Stimulated activated CD4-positive, alpha-beta T cell treated with anti-CD3 and anti-CD28 coated beads, Interleukin-1b, Interleukin-23, amount 100 ng/mL, for 1 hour (primary cell): ENCODE measurements at regions not wholly inside any gene's neighbourhood (a gene's known extent, or its start where the extent isn't known, plus 50 kb on each side); places are given as distances from the start of the nearest gene placed in this dataset.
"Not testable (repeated sequence)": the region's sequence is repeated elsewhere in the genome, so short reads cannot be mapped to it uniquely, and the experiment has no call there.

Experiments
- DNase-seq, 2 donors: peaks; one replicate each; pipeline ENCODE4 v3.0.0-alpha.2; 2020; ENCODE audit warnings: low read depth in 2 of 2

DNA sequence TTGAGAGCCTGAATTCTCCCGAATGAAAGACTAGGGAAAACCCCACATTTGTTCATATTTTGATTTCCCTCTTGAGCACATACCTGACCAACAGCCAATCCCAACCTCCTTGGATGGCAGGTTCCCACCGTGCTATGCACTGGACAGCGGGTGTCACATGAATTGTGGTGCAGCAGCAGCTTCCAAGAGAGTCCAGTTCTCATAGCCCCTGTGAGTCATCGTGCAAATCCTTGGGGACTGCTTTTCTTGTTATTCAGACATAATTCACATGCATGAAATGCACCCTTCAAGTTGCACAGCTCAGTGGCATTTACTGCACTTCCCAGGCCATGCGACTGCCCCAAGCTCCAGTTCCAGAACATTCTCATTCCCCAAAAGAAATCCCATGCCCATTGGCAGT lies 67.8 kb upstream of the PPP2R2D start:
- DNase-seq, result no peak

DNA sequence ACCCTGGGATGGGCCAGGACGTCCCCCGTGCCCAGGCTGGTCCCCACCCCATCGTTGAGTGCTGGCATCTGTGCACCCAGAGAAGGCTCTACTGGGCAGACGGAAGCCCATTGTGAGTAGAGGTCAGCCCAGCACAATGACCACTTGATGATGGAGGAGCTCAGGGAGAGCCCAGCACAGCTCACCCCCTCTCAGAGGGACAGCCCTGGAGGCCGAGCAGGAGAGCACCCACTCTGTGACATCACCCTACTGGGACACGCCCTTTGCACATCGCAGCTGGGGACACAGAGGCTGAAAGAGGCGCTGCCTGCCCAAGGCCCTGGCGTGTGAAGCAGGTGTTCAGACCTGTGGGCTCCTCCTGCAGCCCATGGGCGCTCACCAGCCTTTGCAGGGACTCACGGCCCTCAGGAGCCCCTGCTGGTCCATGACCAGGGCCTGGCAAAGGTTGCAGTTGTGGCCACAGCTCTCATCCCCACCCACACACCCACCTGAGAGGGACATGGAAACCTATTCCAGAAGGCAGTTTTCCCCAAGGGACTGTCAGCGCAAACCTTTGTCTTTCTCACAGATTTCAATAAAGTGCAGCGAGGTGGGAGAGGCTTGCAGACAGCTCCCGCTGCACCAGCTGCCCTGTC lies 67.2 kb upstream of the PPP2R2D start:
- DNase-seq, result no peak

DNA sequence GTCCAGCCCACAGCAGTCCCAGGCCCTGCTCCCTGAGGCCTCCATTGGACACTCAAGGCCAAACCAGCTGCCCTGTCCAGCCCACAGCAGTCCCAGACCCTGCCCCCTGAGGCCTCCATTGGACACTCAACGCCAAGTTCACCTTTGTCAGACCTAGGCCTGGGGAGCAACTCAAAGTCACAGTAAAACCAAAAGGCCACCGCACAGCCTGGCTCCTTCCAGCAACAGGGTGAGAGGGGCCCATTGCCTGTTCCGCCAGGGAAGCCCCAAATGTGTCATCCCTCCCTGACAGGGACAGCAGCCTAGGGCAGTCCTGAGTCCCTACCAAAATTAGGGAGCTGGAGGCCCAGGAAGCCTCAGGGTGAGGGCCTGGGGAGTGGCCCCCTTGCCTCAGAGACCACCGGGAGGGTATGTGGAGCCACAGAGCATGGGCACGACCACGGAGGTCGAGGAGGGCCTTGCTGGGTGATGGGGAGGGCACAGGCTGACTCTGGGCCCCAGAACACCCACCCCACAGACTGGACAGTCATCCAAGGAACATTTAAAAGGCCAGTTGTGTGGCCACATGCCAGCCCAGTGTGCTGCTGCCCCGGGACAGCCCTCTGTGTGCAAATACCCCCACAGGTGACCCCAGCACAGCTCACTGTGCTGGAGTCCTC lies 66.5 kb upstream of the PPP2R2D start:
- DNase-seq, result no peak

DNA sequence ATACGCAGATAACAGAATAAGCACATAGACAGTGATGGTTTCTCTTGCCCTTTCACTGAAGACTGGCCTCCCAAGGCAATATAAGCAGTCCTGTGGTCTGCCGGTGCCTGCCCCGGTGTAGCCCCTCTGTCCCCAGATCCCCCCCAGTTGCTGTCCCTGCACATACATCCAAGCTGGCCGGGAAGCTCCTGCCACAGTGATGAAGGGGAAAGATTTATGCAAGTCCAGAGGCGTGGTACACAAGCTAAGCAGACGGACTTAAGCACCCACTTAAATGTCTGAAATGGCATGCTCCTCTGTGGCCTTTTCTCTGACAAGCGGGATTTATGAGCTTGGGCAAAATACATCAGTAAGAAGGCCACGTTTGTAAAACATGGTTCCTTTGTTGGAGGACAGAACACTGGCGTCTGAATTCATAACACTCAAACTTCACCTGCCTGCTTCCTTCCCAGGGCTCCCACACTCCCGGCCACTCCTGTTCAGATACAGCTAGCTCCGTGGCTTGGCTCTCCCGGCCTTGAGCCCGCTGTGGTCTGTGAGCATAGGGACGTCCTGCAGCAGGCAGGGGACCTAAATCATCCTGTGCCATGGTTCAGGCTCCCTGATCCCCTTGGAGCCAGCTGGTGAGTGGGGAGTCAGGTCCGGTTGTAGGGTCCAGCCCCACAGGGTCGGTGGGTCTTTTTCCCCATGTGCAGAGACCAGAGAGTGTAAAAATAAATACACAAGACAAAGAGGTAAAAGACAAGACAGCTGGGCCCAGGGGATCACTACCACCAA lies 61.7 kb upstream of the PPP2R2D start:
- DNase-seq, result no peak

DNA sequence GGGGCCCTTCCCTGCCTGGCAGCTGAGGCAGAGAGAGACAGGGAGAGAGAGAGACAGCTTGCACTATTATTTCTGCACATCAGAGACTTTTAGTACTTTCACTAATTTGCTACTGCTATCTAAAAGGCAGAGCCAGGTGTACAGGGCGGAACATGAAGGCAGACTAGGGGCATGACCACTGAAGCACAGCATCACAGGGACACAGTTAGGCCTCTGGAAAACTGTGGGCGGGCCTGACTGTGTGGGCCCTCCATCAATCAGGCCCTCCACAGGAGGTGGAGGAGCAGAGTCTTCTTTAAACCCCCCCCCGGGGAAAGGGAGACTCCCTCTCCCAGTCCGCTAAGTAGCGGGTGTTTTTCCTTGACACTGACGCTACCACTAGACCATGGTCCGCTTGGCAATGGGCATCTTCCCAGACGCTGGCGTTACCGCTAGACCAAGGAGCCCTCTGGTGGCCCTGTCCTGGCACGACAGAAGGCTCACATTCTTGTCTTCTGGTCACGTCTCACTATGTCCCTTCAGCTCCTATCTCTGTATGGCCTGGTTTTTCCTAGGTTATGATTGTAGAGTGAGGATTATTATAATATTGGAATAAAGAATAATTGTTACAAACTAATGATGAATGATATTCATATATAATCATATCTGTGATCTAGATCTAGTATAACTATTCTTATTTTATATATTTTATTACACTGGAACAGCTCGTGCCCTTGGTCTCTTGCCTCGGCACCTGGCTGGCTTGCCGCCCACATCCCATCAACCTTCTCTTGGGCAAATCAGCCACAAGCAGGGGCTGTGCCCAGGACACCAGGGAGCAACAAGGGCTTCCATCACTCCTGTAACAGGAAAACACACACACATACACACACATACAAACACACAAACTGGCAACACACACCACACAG lies 60.7 kb upstream of the PPP2R2D start:
- DNase-seq, result not testable (repeated sequence)

DNA sequence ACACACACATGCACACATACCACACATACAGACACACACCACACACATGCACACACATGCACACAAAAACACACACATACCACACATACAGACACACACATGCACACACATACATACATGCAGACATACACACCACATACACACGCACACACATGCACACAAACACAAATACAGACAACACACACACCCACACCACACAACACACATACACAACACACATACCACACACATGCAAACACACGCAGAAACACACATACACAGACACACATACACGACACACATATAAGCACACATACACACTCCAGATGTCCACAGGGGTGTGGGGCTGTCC lies 60.1 kb upstream of the PPP2R2D start:
- no peak for DNase-seq

GRCh38 chr10:131841131-131841660 lies 59.6 kb upstream of the PPP2R2D start:
- no peak for DNase-seq

DNA sequence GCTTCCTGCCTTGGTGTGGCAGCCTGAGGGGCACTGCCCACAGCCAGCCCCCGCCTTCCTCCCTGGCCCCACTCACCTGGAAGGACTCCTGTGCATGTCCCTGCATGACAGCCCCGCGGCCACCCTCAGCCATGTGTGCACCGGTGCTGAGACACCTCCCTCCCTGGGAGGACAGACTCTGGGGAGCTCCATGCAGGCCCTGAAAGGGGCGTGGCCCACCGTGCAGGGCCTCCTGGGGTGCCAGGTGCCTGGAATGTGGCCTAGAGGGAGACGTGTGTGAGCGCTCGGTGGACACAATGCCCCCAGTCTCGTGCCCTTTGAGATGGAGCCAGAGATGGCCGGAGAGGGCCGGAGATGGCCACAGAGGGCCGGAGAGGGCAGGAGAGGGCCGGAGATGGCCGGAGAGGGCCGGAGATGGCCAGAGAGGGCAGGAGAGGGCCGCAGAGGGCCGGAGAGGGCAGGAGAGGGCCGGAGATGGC lies 59.1 kb upstream of the PPP2R2D start:
- no peak for DNase-seq

DNA sequence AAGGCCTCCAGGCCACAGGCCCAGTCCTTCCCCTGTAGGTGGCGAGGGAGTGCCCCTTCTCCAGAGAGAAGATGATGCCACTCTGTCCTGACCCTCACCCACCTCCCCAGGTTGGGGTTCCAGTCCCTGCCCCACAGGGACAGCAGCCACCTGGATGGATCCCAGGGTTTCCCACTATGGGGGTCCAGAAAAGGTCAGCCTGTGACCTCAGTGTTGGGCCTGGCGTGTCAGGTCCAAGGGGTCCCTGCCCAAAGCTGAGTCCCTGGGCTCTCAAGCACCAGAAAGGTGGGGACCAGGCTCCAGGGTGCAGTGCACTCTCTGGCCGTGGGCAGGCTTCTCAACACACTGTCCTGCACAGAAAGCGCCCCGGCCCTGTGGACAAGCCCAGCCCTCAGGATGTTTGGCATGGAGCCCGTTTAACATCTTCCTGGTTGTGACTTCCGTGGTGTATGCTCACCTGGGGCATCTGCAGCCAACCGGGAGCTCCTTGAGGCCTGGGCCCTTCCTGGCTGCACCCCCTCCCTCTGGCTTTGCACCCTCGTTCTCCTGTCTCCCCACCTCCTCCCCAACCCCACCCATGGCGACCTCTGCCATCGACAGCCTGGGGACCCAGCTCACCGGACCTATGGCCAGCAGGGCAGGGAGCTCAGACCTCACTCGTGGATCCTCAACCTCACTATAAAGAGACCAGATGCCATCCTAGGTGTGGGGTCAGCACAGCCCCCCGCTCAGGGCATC lies 58.3 kb upstream of the PPP2R2D start:
- DNase-seq, result no peak

GRCh38 chr10:131843089-131843595 lies 57.7 kb upstream of the PPP2R2D start:
- no peak for DNase-seq

DNA sequence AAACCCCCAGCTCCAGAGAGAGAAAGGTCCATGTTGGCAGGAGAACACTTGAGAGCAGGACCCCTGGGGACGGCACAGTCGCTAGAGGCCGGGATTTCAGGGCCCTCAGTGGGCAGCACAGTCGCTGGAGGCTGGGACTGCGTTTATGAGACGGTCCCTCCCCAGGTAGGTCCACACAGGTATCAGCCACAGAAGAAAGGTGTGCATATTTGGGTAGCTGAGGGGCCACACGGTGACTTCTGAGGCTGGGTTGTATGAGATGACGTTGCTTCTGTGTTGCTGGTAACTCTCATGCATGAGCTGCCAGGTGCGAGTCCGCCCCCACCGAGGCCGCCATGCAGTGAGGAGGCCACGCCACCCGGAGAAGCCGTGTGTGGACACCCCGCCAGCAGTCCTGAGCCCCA lies 56.9 kb upstream of the PPP2R2D start:
- no peak for DNase-seq

- DNase-seq, result no peak
These were observed 56.2 kb upstream of the PPP2R2D start for GRCh38 chr10:131844529-131845084.

DNA sequence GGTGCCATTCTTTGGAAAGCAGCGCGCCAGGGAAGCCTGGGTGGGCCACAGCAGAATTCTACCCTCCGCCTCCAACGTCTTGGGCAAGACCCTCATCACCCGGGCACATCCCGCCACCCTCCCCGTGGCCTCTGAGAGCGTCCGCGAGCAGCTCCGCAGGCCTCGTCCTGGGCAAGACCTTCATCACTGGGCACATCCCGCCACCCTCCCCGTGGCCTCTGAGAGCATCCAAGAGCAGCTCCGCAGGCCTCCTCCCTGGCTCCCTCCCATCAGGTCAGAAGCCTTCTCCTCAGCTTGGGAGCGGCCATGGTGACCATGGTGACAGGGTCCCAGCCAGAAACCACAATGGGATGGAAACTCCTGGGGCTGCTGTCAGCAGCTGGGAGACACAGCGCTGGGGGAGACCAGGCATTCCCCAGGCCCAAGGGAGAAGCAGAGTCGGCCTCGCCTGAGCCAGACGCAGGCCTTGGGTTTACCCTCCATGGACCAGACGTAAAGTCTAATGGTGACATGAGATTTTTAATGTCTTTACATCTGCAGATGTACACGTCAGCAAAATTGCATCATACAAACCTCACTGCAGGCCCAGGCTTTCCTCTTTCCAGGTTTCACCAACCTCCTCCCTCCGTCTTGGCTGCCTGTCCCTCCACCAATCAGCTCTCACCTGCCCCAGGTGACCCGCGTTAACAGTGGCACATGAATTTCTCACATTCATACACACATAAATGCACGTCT lies 55.1 kb upstream of the PPP2R2D start:
- DNase-seq, result no peak

DNA sequence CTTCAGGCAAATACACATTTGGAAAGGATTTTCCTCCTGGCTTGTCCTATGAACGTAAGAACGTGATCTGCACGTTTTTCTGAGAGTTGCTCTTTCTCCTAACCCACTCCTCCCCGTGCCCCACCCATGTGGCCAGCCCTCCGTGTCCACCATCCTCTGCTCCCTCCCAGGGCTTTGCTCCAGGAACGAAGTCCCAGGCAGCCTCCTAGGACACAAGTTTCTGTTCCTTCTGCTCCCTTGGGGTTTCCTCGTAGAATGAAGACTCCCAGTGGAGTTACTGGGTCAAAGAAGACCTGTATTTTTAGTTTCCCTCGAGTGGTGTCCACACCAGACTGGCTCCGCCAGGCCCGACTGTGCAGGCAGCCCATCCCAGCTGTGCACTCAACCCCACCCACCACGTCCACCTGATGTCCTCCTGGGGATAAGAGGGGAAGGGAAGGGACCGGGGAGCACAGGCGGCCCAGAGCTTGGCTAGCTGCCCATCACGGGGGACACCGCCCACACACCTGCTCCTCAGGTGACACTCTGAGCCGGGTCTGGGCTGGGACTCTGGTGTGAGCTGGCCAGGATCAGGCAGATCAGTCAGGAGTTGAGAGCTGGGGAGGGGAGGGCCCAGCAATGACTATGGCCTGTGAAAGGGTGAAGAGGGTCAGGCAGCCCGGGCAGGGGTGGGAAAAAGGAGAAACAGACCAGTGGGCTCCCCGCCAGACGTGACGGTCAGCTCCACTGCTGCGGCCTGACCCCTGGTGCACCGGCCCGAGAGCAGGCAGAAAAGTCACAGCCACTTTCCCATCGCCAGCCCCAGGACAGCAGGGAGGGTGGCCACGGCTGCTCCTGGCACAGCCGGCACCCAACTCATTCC lies 54.3 kb upstream of the PPP2R2D start:
- no peak for DNase-seq

DNA sequence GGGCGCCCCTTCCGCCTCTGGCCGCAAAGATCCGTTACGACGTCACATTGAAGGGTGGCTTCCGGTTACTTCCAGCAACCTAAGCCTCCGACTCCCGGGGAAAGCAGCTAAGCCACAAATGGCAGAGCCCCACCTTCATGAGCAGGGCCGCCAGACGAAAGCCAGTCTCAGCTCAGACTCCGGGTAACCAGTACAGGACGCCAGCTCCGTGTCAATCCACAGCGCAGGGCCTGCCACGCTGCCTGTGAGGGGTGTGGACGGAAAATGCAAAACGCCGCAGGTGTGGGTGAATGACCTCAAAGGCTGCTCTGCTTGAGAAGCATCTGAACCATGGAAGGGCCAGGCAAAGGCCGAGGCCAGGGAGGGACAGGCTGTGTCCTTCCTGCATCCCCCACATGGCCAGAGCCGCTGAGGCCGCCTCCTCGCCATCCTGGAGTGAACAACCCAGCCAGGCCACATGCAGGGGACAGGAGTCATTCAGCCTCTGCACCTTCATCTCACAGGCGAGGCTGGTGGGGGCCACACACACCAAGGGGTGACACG lies 53.5 kb upstream of the PPP2R2D start:
- no peak for DNase-seq

GRCh38 chr10:131848296-131848695 lies 52.5 kb upstream of the PPP2R2D start:
- DNase-seq, result no peak

- no peak for DNase-seq
These were observed 51.8 kb upstream of the PPP2R2D start for GRCh38 chr10:131848741-131849590.
